ENCODE measurements at regions not wholly inside any gene's neighbourhood (a gene's known extent, or its start where the extent isn't known, plus 50 kb on each side); places are given as distances from the start of the nearest gene placed in this dataset.
"Not testable (repeated sequence)": the region's sequence is repeated elsewhere in the genome, so short reads cannot be mapped to it uniquely, and the experiment has no call there.

DNA sequence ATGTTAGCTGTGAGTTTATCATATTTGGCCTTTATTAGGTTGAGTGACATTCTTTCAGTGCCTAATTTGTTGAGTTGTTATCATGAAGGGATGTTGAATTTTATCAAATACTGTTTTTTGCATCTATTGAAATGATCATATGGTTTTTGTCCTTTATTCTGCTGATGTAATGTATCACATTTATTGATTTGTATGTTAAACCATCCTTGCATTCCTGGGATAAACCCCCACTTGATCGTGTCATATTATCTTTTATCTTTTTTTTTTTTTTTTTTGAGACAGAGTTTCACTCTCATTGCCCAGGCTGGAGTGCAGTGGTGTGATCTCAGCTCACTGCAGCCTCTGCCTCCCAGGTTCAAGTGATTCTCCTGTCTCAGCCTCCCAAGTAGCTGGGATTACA is 51.9 kb upstream of the MFGE8 start:
- not testable (repeated sequence) for DNase-seq

- DNase-seq: no peak
Measured at GRCh38 chr15:88970232-88970631, 57.1 kb upstream of the MFGE8 start.

DNA sequence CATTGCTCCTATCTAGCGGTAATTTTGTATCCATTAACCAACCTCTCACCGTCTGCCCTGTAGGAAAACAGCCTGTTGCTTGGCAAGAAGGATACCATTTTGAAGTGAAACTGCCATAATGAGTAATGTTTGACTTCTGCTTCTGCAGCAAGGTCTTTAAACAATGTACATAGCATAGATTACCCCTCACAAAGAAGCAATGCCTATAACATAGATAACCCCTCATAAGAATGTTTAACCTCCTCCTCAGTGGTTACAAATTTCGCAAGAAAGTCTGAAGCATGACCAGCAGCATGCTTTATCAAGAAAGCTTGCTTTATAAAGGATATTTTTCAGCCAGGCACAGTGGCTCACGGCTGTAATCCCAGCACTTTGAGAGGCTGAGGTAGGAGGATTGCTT is 61.2 kb upstream of the MFGE8 start:
- DNase-seq: peak; percentile 69

DNA sequence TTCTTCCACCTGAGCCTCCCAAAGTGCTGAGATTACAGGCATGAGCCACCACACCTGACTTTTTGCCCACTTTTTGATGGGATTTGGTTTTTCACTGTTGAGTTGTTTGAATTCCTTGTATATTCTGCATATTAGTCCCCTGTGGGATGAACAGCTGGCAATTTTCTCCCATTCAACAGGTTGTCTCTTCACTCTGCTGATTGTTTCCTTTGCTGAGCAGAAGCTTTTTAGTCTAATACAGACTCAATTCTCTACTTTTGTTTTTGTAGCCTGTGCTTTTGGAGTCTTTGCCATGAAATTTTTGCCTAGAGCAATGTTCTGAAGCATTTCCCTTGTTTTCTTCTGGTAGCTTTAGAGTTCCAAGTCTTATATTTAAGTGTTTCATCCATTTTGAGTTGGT is 62.7 kb upstream of the MFGE8 start:
- DNase-seq: no peak

DNA sequence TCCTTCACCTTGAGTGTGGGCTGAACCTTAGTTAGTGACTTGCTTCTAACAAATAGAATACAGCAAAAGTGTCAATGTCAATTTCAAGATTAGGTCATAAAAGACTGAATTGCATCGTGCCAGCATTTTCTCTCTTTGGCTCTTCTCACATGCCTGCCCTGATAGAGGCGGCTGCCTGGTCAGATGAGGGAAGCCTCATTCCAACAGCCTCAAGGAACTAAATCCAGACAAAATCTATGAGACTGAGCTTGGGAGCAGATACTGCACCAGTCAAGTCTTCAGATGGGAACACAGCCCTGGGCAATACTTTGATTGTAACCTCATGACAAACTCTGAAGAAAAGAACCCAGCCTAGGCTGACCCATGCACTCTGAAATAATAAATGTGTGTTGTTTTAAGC is 63.5 kb upstream of the MFGE8 start:
- no peak for DNase-seq

GRCh38 chr15:88979674-88980073 is 66.5 kb upstream of the MFGE8 start:
- DNase-seq: no peak

GRCh38 chr15:88980498-88980897 is 67.3 kb upstream of the MFGE8 start:
- DNase-seq: no peak

- no peak for DNase-seq
Measured at GRCh38 chr15:88981244-88982215, 68.4 kb upstream of the MFGE8 start.

DNA sequence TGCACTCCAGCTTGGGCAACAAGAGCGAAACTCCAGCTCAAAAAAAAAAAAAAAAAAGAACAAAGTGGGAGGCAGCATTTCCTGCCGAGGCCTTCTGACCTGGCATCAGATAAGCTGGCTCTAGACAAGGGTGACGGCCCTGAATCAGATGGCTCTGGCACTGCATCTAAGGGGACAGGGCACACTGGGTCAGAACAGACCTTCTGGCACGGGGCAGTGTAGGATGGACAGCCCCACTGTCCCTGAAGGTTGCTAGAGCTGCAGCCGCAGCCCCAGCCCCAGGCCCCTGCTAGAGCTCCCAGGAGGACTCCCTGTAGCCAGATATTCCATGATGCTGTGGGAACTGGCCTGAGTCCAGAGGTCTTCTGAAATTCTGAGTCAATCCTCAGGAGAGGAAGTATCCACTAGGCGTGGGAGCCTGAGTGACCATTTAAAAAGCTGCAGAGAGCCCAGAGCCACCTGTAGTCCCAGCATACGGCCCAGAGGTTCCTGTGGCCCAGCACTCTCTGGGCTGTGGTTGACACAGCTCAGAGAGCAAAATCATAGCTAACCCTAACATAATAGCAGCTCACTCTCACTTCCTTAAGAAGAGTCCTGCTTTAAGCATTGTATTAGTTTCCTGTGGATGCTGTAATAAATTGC is 69.2 kb upstream of the MFGE8 start:
- DNase-seq: no peak

DNA sequence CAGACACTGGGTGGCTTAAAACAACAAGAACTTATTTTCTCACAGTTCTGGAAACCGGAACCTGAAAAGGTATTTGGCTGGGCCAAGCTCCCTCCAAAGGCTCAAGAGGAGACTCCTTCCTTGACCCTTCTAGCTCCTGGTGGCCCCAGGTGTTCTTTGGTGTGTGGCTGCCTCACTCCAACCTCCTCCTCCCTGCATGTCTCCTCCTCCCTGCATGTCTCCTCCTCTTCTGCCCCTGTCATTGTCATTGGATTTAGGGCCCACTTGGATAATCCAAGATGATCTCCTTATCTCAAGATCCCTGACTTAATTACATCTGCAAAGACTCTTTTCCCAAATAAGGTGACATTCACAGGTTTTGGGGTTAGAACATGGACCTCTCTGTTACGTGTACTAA is 69.8 kb upstream of the MFGE8 start:
- DNase-seq: no peak

DNA sequence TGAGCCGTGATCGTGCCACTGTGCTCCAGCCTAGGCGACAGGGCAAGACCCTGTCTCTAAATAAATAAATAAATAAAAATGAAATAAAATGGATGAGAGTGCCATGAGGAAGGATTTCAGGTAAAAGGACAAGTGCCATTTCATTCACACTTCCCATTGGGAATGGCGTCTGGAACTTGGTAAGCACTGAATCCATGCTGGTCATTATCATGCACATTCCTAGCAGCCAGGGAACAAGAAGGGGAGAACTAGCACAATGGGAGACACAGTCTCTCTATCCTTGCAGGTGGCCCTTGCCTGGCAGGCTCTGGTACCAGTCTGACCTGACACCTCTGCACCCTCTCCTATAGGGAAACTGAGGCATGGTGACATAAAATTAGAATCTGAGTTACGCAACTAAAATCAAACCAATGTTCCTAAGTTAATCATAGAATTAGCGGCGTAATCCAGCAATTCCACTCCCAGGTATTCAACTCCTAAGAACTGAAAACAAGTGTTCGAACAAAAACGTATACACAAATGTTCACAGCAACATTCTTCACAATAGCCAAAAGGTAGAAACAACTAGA is 70.8 kb upstream of the MFGE8 start:
- DNase-seq: no peak

- DNase-seq: no peak
Measured at GRCh38 chr15:88985547-88986393, 72.6 kb upstream of the MFGE8 start.

GRCh38 chr15:88986949-88987590 is 73.9 kb upstream of the MFGE8 start:
- no peak for DNase-seq

GRCh38 chr15:88987591-88987933 is 74.4 kb upstream of the MFGE8 start:
- no peak for DNase-seq

DNA sequence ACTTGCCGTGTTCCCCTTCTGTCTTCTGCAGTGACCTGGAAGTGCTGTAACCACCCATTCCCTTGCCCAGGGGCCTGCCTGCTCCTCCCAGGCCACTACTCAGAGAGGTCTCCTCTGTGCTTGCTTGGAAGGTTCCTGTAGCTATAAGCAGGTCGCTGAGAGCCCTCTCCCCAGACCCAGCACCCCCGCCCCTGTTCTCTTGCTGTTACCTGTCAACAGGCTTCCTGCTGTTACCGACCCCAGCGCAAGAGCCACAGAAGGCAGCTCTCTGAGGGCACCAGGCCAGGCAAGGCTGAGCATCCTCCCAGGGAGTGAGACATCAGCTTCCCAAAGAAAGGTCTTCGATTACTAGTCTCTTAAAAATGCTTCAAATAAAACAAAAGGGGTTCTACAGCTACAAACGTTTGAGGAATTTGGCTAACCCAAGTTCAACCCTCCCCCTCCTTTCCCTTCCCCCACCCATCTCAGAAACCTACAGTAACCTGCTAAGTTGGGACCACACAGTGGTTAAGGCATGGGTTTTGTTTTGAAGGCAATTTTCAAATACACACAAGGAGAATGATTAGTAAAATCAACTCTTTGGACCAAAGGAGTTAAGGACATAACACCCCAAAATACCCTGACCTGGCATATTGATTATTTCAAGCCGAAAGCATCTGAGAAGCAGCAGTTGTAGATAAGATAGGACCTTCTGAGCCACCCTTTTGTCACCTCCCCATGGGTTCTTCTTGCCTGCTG is 74.9 kb upstream of the MFGE8 start:
- no peak for DNase-seq

- DNase-seq: no peak
Measured at GRCh38 chr15:88989578-88989977, 76.4 kb upstream of the MFGE8 start.

DNA sequence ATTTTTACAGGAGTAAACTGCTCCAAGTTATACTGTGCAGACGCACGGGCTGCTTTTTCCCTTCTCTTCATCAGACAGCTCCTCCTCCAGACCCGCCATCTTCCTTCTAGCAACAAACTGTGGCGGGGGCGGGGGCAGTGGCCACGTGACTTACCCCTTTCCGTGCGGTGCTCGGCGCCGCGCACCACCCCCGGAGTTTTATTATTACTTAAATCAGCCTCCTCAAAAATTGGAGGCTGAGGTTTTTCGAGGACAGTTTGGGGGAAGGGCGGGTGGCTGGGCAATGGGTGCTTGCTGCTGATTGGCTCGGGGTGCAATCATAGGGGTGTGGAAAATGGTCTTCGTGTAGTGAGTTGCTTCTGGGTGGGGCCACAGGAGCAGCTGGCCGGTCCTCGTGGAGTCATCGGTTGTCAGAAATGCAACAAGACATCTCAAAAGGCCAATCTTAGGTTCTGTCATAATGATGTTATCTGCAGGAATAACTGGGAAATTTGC is 77.1 kb upstream of the MFGE8 start:
- no peak for DNase-seq

DNA sequence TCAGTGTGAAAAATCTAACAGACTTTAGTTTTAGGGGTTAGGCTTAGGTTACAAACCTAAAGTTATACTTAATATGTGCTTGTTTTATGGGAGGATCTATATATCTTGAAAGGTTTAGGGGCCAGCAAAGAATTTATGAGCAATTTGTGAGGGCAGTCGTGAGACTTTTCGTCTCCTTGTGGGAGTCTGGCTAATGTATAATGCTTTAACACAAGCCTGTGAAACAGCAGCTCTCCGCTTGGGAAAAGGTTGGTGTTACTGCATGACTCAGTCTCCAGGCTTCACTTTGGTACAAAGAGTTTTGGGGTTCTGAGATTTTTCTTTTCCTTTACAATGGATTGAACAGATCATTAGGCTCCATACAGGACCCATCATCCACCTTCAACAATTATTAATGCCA is 79.0 kb upstream of the MFGE8 start:
- no peak for DNase-seq

DNA sequence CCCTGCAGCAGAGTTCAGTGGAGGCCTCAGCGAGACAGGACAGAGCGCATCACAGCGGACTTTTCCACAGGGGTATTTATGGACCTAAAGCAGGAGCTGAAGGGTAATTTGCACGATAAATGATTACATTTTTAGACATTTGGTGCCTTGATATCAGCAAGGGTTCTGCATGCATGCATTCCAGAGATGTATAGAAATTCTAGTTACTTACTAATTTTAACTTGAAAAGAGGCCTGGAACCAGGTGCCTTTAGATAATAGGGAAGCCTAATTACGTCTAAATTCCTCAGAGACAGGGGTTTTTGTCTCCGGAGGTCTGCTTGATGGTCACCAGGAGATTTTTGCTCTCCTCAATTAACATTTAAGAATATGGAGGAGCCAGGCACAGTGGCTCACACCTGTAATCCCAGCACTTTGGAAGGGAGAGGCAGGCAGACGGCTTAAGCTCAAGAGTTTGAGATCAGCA is 79.8 kb upstream of the MFGE8 start:
- no peak for DNase-seq

GRCh38 chr15:88993662-88994061 is 80.5 kb upstream of the MFGE8 start:
- DNase-seq: no peak

- DNase-seq: no peak
Measured at GRCh38 chr15:88994286-88994685, 81.1 kb upstream of the MFGE8 start.

DNA sequence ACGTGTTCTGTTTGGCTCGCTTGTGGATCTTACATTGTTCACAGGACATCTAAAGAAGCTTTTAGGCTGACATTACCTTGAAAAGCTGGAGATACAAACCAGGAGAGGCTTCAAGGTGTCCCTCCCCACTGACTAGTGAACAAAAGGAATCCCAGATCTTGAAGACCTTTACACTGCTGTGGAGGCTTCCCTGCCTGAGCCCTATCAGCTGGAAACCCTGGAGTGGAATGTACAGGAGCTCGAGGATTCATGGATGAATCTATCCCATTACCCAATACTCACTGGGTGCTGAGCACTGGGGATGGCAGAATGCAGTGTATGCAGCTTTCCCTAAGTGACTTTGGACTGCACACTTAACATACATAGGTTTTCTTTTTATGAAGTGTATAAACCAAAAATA is 82.3 kb upstream of the MFGE8 start:
- DNase-seq: no peak

Data from OCI-M1 (cell line).